Lower lobe of right lung (tissue), 2 donors: ENCODE measurements at regions not wholly inside any gene's neighbourhood (a gene's known extent, or its start where the extent isn't known, plus 50 kb on each side); places are given as distances from the start of the nearest gene placed in this dataset.

Experiments
- ATAC-seq, 2 donors: fragments of 200-7000 bp; cut with Tn5 transposase; one replicate each; pipeline ENCODE4 v1.9.1; 2020 to 2022; ENCODE audit warnings: mild to moderate bottlenecking in 2 of 2, moderate library complexity in 2 of 2
- DNase-seq: peaks from one replicate; pipeline ENCODE4 v3.0.0-alpha.2; 2020
- H3K27ac ChIP-seq: fragments of 200-600 bp; one replicate; pipeline ENCODE4 v1.8.0; 2022
- H3K27me3 ChIP-seq: fragments of 200-600 bp; one replicate; pipeline ENCODE4 v1.8.0; 2022; ENCODE audit warnings: low read depth
- H3K36me3 ChIP-seq: fragments of 200-600 bp; one replicate; pipeline ENCODE4 v1.8.0; 2022; ENCODE audit warnings: mild to moderate bottlenecking
- H3K4me1 ChIP-seq: fragments of 200-600 bp; one replicate; pipeline ENCODE4 v1.8.0; 2022
- H3K4me3 ChIP-seq: fragments of 200-600 bp; one replicate; pipeline ENCODE4 v1.8.0; 2022; ENCODE audit warnings: mild to moderate bottlenecking
- H3K9me3 ChIP-seq: fragments of 200-600 bp; one replicate; pipeline ENCODE4 v1.8.0; 2022
- intact Hi-C: fragments of 100-400 bp; cut with DNase I; formaldehyde crosslinking; loops from one replicate; pipeline ENCODE4 v1.11.0; 2022
- TF ChIP-seq, protein P1 (sequence below): fragments of 200-600 bp; IDR thresholded peaks from one replicate; pipeline ENCODE4 v1.8.0; 2022; ENCODE audit warnings: antibody characterized with exemption, mild to moderate bottlenecking
- donor health status: DM: no; HTN: yes; CAD: no; lungs with severe emphysema.

DNA sequence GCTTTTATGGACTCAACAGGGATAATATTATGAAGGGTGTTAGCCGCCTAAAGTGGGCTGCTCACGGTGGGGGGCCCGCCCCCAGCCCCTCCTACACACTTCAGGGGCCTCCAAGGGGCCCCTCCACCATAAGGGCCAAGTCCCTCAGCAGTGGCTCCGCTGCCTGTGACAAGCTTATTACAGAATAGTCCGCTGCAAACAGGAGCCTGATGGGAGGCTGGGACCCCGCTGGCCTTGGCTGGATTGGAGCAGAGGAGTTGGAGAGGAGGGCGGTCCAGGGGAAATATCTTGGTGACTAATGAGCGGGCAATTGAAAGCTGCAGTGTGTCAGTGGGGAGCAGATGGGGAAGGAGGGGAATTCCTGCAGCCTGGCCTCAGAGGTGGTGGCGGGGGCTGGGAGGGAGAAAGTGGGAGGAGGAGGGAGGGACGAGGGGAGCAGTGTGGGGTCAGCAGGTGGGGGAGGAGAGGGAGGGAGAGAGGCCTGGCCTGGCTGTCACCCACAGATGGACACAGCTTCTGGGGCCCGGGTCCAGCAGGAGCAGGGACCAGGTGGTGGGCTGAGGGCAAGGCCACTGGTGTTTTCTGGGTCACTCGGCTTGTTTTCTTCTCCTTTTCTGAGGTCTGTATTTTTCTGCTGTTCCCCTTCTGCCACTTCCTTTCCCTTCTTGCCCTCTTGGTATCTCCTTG is 57.6 kb upstream of the FOXP4 start:
- DNase-seq = no peak
- H3K27ac ChIP-seq = no peak overlapping the region
- intact Hi-C loops = no loop called here
- no peaks in the 10 kb centered on the region for H3K36me3 ChIP-seq
- peaks cover 14% of the 10 kb centered on the region for H3K4me1 ChIP-seq
- peak; percentile 57 to 60 for ATAC-seq
- no peaks in the 10 kb centered on the region for H3K9me3 ChIP-seq
- no peak overlapping the region for H3K4me3 ChIP-seq
- peaks cover 10% of the 10 kb centered on the region for H3K27me3 ChIP-seq
- TF ChIP-seq, protein P1, sequence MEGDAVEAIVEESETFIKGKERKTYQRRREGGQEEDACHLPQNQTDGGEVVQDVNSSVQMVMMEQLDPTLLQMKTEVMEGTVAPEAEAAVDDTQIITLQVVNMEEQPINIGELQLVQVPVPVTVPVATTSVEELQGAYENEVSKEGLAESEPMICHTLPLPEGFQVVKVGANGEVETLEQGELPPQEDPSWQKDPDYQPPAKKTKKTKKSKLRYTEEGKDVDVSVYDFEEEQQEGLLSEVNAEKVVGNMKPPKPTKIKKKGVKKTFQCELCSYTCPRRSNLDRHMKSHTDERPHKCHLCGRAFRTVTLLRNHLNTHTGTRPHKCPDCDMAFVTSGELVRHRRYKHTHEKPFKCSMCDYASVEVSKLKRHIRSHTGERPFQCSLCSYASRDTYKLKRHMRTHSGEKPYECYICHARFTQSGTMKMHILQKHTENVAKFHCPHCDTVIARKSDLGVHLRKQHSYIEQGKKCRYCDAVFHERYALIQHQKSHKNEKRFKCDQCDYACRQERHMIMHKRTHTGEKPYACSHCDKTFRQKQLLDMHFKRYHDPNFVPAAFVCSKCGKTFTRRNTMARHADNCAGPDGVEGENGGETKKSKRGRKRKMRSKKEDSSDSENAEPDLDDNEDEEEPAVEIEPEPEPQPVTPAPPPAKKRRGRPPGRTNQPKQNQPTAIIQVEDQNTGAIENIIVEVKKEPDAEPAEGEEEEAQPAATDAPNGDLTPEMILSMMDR = no peak

DNA sequence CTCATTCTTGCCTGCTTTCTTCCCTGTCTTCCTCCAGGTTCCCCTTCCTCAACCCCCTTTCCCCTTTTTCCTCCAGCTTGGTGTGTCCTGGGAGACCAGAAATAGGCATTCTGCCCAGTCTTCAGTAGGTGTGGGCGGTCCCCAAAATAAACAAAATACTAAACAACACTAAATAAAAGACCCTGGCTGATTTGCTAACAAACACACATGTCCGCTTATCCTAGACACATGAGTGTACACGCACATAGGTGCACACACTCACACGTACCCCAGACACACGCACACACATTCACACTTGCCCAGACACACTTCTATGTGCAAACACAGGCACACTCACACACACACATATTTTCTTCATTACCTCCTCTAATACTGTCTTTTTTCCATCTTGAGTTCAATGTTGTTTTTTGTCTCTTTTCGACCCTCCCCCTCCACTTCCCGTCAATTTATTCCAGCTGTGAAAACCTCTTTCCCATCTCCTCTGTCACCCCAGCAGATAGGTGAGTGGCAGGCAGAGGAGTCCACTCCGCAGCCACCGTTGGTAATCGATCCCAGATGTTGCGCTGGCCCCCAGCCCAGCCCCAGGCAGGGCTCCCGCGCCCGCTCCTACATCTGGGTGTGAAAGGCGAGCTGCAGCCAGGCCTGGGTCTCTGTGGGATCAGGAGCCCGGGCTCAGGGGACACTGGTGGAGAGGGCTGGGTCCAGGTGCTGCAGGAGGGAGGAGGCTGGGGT is 56.9 kb upstream of the FOXP4 start:
- DNase-seq (no peak), ATAC-seq (peak in 1 of 2 donors; percentile 4)
- TF ChIP-seq, protein P1 = no peak
- no peaks in the 10 kb centered on the region for H3K36me3 ChIP-seq
- intact Hi-C loops = no loop called here
- no peak overlapping the region for H3K4me3 ChIP-seq
- H3K9me3 ChIP-seq = no peaks in the 10 kb centered on the region
- H3K27me3 ChIP-seq = peaks cover 10% of the 10 kb centered on the region
- H3K27ac ChIP-seq = no peak overlapping the region
- H3K4me1 ChIP-seq = peaks cover 14% of the 10 kb centered on the region

DNA sequence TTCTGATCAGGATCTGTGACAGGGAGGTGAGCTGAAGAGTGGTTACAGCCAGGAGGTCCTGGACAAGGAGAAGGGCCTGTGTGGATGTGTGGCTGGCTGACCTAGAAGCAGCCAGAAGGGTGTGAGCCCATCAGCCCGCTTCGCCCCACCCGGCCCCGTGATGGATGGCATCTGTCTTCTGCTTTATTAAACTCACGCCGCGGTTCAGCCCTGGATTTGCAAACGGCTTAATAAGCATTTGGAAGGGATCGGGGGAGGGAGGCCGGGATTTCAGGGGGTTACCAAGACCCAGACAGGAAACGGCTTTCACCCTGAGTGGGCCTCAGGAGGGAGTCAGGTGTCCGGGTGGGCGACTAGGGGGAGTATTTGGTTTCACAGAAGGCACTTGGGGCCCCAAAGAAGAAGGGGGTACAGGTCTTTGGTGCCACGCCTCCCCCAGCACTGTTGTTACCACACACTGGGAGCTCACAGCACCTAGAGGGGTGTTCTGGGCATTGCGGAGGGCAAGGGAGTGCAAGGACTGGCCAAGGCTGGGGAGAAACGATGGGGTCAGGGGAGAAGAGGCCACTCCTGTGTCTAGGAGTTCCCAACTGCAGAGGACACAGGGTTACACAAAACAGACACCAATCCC is 53.8 kb upstream of the FOXP4 start:
- no peak overlapping the region for H3K27ac ChIP-seq
- H3K9me3 ChIP-seq = no peaks in the 10 kb centered on the region
- no peaks in the 10 kb centered on the region for H3K36me3 ChIP-seq
- TF ChIP-seq, protein P1 = no peak
- intact Hi-C loops = no loop called here
- no peak for ATAC-seq
- H3K4me1 ChIP-seq = peaks cover 14% of the 10 kb centered on the region
- peaks cover 10% of the 10 kb centered on the region for H3K27me3 ChIP-seq
- H3K4me3 ChIP-seq = no peak overlapping the region
- no peak for DNase-seq

DNA sequence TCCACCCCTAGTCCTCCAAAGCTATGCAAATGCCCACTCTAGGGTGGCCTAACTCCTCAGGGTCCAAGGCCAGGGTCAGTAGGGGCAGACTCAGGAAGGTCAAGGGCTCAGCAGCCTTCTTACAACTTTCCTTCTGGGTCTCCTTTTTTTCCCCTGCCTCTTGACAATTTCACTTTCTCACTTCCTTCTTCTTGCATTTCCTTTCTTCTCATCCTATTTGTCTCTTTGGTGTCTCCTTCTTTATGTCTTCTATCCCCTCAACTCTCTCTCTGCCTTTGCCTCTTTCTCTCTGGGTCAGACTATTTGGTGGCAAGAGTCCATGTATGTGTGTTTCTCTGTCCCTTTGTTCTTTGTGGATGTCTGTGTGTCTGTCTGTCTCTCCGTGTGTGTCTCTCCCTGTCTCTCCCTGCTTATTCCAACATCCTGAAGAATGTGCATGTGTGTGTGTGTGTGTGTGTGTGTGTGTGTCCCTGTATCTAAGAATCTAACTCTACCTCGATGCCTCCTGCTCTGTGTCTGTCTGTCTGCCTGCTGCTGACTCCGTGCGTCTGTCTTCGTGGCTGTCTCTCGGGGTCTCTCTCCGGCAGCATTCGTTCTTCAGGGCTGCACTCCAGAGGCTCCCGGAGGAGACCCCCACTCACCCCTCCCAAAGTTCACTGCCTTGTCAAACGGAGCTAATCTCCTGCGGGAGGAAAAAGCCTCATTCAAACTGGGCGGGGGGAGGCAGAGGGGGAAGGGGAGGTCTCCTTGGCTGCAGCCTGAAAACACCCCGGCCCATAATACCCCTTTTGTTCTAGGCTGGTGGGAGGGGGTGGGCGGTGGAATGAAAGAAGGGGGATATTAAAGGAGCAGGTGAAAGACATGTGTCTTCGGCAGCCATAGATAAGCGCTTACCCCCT is 51.7 kb upstream of the FOXP4 start:
- TF ChIP-seq, protein P1 = no peak

More for the DNA sequence above, 51.7 kb upstream of the FOXP4 start:
- DNase-seq (no peak), ATAC-seq (no peak)
- Histone ChIP-seq H3K36me3 (no peaks in the 10 kb centered on the region), H3K27me3 (peaks cover 10% of the 10 kb centered on the region), H3K9me3 (no peaks in the 10 kb centered on the region), H3K4me1 (no peaks in the 10 kb centered on the region), H3K4me3 (no peak overlapping the region), H3K27ac (no peak overlapping the region)
- intact Hi-C loops = no loop called here
